Neuronal stem cell (in vitro differentiated cells): ENCODE measurements at regions not wholly inside any gene's neighbourhood (a gene's known extent, or its start where the extent isn't known, plus 50 kb on each side); places are given as distances from the start of the nearest gene placed in this dataset.

Source experiments
- DNase-seq: peaks from one replicate; pipeline ENCODE4 v3.0.0-alpha.2; 2013; ENCODE audit warnings: low spot score
- H2AFZ ChIP-seq: one replicate; pipeline ENCODE4 v1.6.1; 2013; ENCODE audit warnings: mild to moderate bottlenecking, low read length, inconsistent platforms
- H2AK5ac ChIP-seq: 2 replicates; pipeline ENCODE4 v1.6.1; 2013; ENCODE audit warnings: low read depth, mild to moderate bottlenecking, inconsistent platforms, low read length, moderate library complexity, mixed read lengths
- H2BK120ac ChIP-seq: 2 replicates; pipeline ENCODE4 v1.6.1; 2013; ENCODE audit warnings: low read depth, mild to moderate bottlenecking, inconsistent platforms, low read length, moderate library complexity, mixed read lengths
- H2BK12ac ChIP-seq: one replicate; pipeline ENCODE4 v1.6.1; 2013; ENCODE audit warnings: low read length, inconsistent platforms
- H2BK15ac ChIP-seq: 2 replicates; pipeline ENCODE4 v1.6.1; 2013; ENCODE audit warnings: mild to moderate bottlenecking, low read length, inconsistent platforms, mixed read lengths
- H2BK5ac ChIP-seq: one replicate; pipeline ENCODE4 v1.6.1; 2013; ENCODE audit warnings: inconsistent platforms, mild to moderate bottlenecking, low read length, moderate library complexity
- H3K14ac ChIP-seq: one replicate; pipeline ENCODE4 v1.6.1; 2013; ENCODE audit warnings: low read length, inconsistent platforms
- H3K18ac ChIP-seq: 2 replicates; pipeline ENCODE4 v1.6.1; 2013; ENCODE audit warnings: low read length, inconsistent platforms
- H3K23ac ChIP-seq: 2 replicates; pipeline ENCODE4 v1.6.1; 2013; ENCODE audit warnings: low read depth, mild to moderate bottlenecking, mixed read lengths, low read length, inconsistent platforms; ENCODE audit not compliant: poor library complexity
- H3K27ac ChIP-seq: replicated peaks from 3 replicates; pipeline ENCODE4 v1.5.1; 2013; ENCODE audit warnings: low read length, inconsistent platforms
- H3K27me3 ChIP-seq, 3 experiments: 2 replicates each; pipeline ENCODE4 v1.6.1; 2013; ENCODE audit warnings: low read length in 3 of 3, mild to moderate bottlenecking in 2 of 3, inconsistent platforms in 1 of 3, low read depth in 1 of 3, mixed read lengths in 1 of 3, moderate library complexity in 1 of 3; ENCODE audit not compliant: control insufficient read depth in 3 of 3, insufficient read depth in 3 of 3
- H3K36me3 ChIP-seq, 2 donors: replicated peaks in 1 of 2; 2 replicates each; pipeline ENCODE4 v1.6.1; 2013; ENCODE audit warnings: low read length in 2 of 2; ENCODE audit not compliant: control insufficient read depth in 2 of 2, insufficient read depth in 2 of 2
- H3K4ac ChIP-seq: 2 replicates; pipeline ENCODE4 v1.6.1; 2013; ENCODE audit warnings: inconsistent platforms, mild to moderate bottlenecking, low read length, moderate library complexity
- H3K4me1 ChIP-seq, 2 donors: 1 replicate in 1 of 2; 2 replicates in 1 of 2; pipeline ENCODE4 v1.6.1; 2013; ENCODE audit warnings: low read length in 2 of 2, low read depth in 1 of 2; ENCODE audit not compliant: control insufficient read depth in 2 of 2, insufficient read depth in 1 of 2
- H3K4me2 ChIP-seq: one replicate; pipeline ENCODE4 v1.6.1; 2013; ENCODE audit warnings: mild to moderate bottlenecking, low read length, inconsistent platforms; ENCODE audit not compliant: insufficient read depth, poor library complexity, severe bottlenecking
- H3K4me3 ChIP-seq, 2 donors: 2 replicates each; pipeline ENCODE4 v1.5.1; 2013; ENCODE audit warnings: low read length in 2 of 2, mild to moderate bottlenecking in 2 of 2, inconsistent platforms in 1 of 2, moderate library complexity in 1 of 2
- H3K79me1 ChIP-seq: one replicate; pipeline ENCODE4 v1.6.1; 2013; ENCODE audit warnings: low read depth, mild to moderate bottlenecking, inconsistent platforms, low read length, moderate library complexity
- H3K9ac ChIP-seq: one replicate; pipeline ENCODE4 v1.6.1; 2013; ENCODE audit warnings: mild to moderate bottlenecking, low read depth, low read length, inconsistent platforms; ENCODE audit not compliant: poor library complexity
- H3K9me3 ChIP-seq, 2 donors: replicated peaks in 1 of 2; 2 replicates each; pipeline versions ENCODE3 to v1.6.1; 2013; ENCODE audit warnings: low read length in 2 of 2, mild to moderate bottlenecking in 2 of 2, inconsistent platforms in 1 of 2, low read depth in 1 of 2, mixed read lengths in 1 of 2, moderate library complexity in 1 of 2; ENCODE audit not compliant: control insufficient read depth in 2 of 2, insufficient read depth in 1 of 2
- H4K8ac ChIP-seq: one replicate; pipeline ENCODE4 v1.6.1; 2013; ENCODE audit warnings: low read depth, mild to moderate bottlenecking, inconsistent platforms, low read length, moderate library complexity
- H4K91ac ChIP-seq: one replicate; pipeline ENCODE4 v1.6.1; 2013; ENCODE audit warnings: low read length, low read depth, mild to moderate bottlenecking, inconsistent platforms; ENCODE audit not compliant: poor library complexity
- WGBS, 2 donors: extraction: QIAGEN DNeasy Blood & Tissue Kit; methylation state at CpG; one replicate each; pipeline ENCODE4 v1.1.7; 2013; ENCODE audit warnings: missing lambda C conversion rate in 2 of 2, mixed read lengths in 1 of 2; ENCODE audit not compliant: insufficient read length in 2 of 2, insufficient replicate concordance in 1 of 2; ENCODE audit errors: extremely low coverage in 2 of 2; 5-methylcytosine and 5-hydroxymethylcytosine counted together

- Histone ChIP-seq H3K4ac (no peak overlapping the region), H3K9me3 (no peaks in the 10 kb centered on the region), H3K18ac (no peak overlapping the region), H3K23ac (no peak overlapping the region), H3K79me1 (no peaks in the 10 kb centered on the region), H3K4me1 (no peaks in the 10 kb centered on the region), H3K27ac (no peak overlapping the region), H2BK12ac (no peak overlapping the region), H2BK15ac (no peak overlapping the region), H2AK5ac (no peak overlapping the region), H2BK5ac (no peak overlapping the region), H4K91ac (no peak overlapping the region), H3K4me3 (no peak overlapping the region), H4K8ac (no peak overlapping the region), H2AFZ (no peak overlapping the region), H3K27me3 (no peaks in the 10 kb centered on the region), H2BK120ac (no peak overlapping the region), H3K36me3 (no peaks in the 10 kb centered on the region), H3K4me2 (no peak overlapping the region), H3K9ac (no peak overlapping the region), H3K14ac (no peak overlapping the region)
- DNase-seq: no peak
- no CpG with 5 or more reads among the region's 5 CpGs for WGBS, 2 donors
Measured at GRCh38 chr1:112242470-112242869, 153.5 kb upstream of the CTTNBP2NL start.

- Histone ChIP-seq H3K4me3 (no peak overlapping the region), H2BK15ac (no peak overlapping the region), H3K9me3 (no peaks in the 10 kb centered on the region), H2BK12ac (no peak overlapping the region), H3K23ac (no peak overlapping the region), H3K9ac (no peak overlapping the region), H4K91ac (no peak overlapping the region), H3K36me3 (no peaks in the 10 kb centered on the region), H3K27me3 (no peaks in the 10 kb centered on the region), H3K14ac (no peak overlapping the region), H2AK5ac (no peak overlapping the region), H4K8ac (no peak overlapping the region), H3K18ac (no peak overlapping the region), H3K4me2 (no peak overlapping the region), H3K4ac (no peak overlapping the region), H3K27ac (no peak overlapping the region), H2BK5ac (no peak overlapping the region), H2BK120ac (no peak overlapping the region), H3K79me1 (no peaks in the 10 kb centered on the region), H2AFZ (no peak overlapping the region), H3K4me1 (no peaks in the 10 kb centered on the region)
- no CpG with 5 or more reads among the region's 3 CpGs for WGBS, 2 donors
- DNase-seq: no peak
Measured at GRCh38 chr1:112244131-112244530, 151.9 kb upstream of the CTTNBP2NL start.

- Histone ChIP-seq H3K36me3 (no peaks in the 10 kb centered on the region), H2AFZ (no peak overlapping the region), H2BK12ac (no peak overlapping the region), H4K91ac (no peak overlapping the region), H3K4me2 (no peak overlapping the region), H3K4me1 (no peaks in the 10 kb centered on the region), H3K79me1 (no peaks in the 10 kb centered on the region), H3K9me3 (no peaks in the 10 kb centered on the region), H3K27ac (no peak overlapping the region), H3K9ac (no peak overlapping the region), H3K27me3 (no peaks in the 10 kb centered on the region), H2AK5ac (no peak overlapping the region), H3K4me3 (no peak overlapping the region), H3K18ac (no peak overlapping the region), H3K4ac (no peak overlapping the region), H2BK120ac (no peak overlapping the region), H3K23ac (no peak overlapping the region), H2BK15ac (no peak overlapping the region), H3K14ac (no peak overlapping the region), H4K8ac (no peak overlapping the region), H2BK5ac (no peak overlapping the region)
- DNase-seq: no peak
- WGBS, 2 donors: no CpG with 5 or more reads among the region's 2 CpGs
Measured at GRCh38 chr1:112245114-112245513, 150.9 kb upstream of the CTTNBP2NL start.

GRCh38 chr1:112247036-112247597 lies 148.9 kb upstream of the CTTNBP2NL start:
- Histone ChIP-seq H3K14ac (no peak overlapping the region), H2AFZ (no peak overlapping the region), H3K4me2 (no peak overlapping the region), H2BK120ac (no peak overlapping the region), H3K4ac (no peak overlapping the region), H2BK12ac (no peak overlapping the region), H3K27me3 (no peaks in the 10 kb centered on the region), H2BK15ac (no peak overlapping the region), H4K91ac (no peak overlapping the region), H3K4me3 (no peak overlapping the region), H3K27ac (no peak overlapping the region), H3K9me3 (no peaks in the 10 kb centered on the region), H3K23ac (no peak overlapping the region), H3K4me1 (no peaks in the 10 kb centered on the region), H2BK5ac (no peak overlapping the region), H3K18ac (no peak overlapping the region), H3K9ac (no peak overlapping the region), H4K8ac (no peak overlapping the region), H2AK5ac (no peak overlapping the region), H3K79me1 (no peaks in the 10 kb centered on the region), H3K36me3 (no peaks in the 10 kb centered on the region)
- DNase-seq: no peak
- WGBS, 2 donors: no CpG with 5 or more reads among the region's 2 CpGs
